GM12875 (cell line): ENCODE measurements at regions not wholly inside any gene's neighbourhood (a gene's known extent, or its start where the extent isn't known, plus 50 kb on each side); places are given as distances from the start of the nearest gene placed in this dataset.

Experiments
- H3K4me3 ChIP-seq: one replicate; pipeline ENCODE4 v1.5.1; 2011; ENCODE audit warnings: low read depth, low read length, control low read depth
- CTCF ChIP-seq: IDR thresholded peaks from 2 replicates; pipeline ENCODE4 v1.5.1; 2011; ENCODE audit warnings: low read depth, mild to moderate bottlenecking, control low read depth, inconsistent platforms, low read length, moderate library complexity, borderline replicate concordance; ENCODE audit not compliant: insufficient read depth

GRCh38 chr18:27415495-27415894, 230.4 kb upstream of the CHST9 start:
- H3K4me3 ChIP-seq: no peak overlapping the region
- no peak for TF ChIP-seq CTCF

- no peak for TF ChIP-seq CTCF
Observed at GRCh38 chr18:27414682-27415081, 229.6 kb upstream of the CHST9 start.

GRCh38 chr18:27413495-27414401, 228.6 kb upstream of the CHST9 start:
- H3K4me3 ChIP-seq: no peak overlapping the region
- no peak for TF ChIP-seq CTCF

More at GRCh38 chr18:27414682-27415081, 229.6 kb upstream of the CHST9 start:
- H3K4me3 ChIP-seq: no peak overlapping the region

- TF ChIP-seq CTCF: no peak
Observed at GRCh38 chr18:27412556-27412955, 227.4 kb upstream of the CHST9 start.

GRCh38 chr18:27411911-27412310, 226.8 kb upstream of the CHST9 start:
- no peak overlapping the region for H3K4me3 ChIP-seq
- TF ChIP-seq CTCF: no peak

More at GRCh38 chr18:27412556-27412955, 227.4 kb upstream of the CHST9 start:
- no peak overlapping the region for H3K4me3 ChIP-seq

GRCh38 chr18:27411013-27411412, 225.9 kb upstream of the CHST9 start:
- H3K4me3 ChIP-seq: no peak overlapping the region
- no peak for TF ChIP-seq CTCF

- no peak overlapping the region for H3K4me3 ChIP-seq
- TF ChIP-seq CTCF: no peak
Observed at GRCh38 chr18:27404855-27405254, 219.7 kb upstream of the CHST9 start.
